ENCODE measurements at regions not wholly inside any gene's neighbourhood (a gene's known extent, or its start where the extent isn't known, plus 50 kb on each side); places are given as distances from the start of the nearest gene placed in this dataset.

DNA sequence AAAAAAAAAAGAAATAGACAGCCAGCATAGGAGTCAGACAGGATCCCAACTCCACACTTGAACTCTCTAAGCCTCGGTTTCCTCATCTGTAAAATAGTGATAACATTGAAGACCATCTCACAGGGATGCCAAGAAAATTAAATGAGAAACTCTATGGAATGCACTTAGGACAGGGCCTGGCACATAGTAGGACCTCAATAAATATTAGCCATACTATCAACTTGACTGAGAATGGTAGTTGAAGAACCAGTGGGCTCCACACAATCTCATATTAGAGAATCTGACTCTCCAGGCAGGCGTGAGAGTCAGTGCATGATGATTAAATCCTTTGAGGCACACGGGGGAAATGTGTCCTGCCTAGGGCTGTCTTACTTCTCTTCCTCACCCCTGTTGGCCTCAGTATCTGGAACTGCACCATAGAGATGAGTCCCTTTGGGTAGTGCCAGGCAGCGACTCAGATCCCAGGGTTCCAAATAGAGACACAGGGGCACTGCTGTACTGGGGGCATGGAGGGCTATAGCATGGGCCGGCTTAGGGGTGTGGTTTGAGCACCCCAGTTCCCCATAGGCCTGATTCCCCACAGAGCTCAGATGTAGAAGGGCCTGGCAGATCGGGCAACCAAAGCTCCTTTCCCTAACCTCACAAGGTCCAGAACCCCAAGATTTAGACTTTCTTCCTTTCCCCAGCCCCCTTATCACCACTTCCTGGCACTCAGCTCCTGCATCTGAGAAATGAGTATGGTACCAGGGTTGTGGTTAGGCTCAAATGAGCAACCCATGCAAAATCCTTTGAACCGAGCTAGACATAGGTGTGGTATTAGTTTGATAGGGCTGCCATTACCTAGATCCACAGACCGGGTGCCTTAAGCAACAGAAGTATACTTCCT lies 51.3 kb upstream of the CAB39 start:
- TF ChIP-seq, protein P1, sequence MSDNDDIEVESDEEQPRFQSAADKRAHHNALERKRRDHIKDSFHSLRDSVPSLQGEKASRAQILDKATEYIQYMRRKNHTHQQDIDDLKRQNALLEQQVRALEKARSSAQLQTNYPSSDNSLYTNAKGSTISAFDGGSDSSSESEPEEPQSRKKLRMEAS (IDR thresholded peaks at IDR 0.05): no peak
- no peak for TF ChIP-seq FOXM1 (IDR thresholded peaks at IDR 0.05; ENCODE audit: borderline replicate concordance, low read depth)
- TF ChIP-seq EGR1 (IDR thresholded peaks at IDR 0.05): no peak
- no peak for TF ChIP-seq EP300 (IDR thresholded peaks at IDR 0.05; ENCODE audit: borderline replicate concordance)
- TF ChIP-seq, protein P2, sequence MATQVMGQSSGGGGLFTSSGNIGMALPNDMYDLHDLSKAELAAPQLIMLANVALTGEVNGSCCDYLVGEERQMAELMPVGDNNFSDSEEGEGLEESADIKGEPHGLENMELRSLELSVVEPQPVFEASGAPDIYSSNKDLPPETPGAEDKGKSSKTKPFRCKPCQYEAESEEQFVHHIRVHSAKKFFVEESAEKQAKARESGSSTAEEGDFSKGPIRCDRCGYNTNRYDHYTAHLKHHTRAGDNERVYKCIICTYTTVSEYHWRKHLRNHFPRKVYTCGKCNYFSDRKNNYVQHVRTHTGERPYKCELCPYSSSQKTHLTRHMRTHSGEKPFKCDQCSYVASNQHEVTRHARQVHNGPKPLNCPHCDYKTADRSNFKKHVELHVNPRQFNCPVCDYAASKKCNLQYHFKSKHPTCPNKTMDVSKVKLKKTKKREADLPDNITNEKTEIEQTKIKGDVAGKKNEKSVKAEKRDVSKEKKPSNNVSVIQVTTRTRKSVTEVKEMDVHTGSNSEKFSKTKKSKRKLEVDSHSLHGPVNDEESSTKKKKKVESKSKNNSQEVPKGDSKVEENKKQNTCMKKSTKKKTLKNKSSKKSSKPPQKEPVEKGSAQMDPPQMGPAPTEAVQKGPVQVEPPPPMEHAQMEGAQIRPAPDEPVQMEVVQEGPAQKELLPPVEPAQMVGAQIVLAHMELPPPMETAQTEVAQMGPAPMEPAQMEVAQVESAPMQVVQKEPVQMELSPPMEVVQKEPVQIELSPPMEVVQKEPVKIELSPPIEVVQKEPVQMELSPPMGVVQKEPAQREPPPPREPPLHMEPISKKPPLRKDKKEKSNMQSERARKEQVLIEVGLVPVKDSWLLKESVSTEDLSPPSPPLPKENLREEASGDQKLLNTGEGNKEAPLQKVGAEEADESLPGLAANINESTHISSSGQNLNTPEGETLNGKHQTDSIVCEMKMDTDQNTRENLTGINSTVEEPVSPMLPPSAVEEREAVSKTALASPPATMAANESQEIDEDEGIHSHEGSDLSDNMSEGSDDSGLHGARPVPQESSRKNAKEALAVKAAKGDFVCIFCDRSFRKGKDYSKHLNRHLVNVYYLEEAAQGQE (IDR thresholded peaks at IDR 0.05; ENCODE audit: low read depth): no peak
- no peak for TF ChIP-seq NFIC (IDR thresholded peaks at IDR 0.05)
- no peak for TF ChIP-seq CEBPB (IDR thresholded peaks at IDR 0.05)
- no peak for TF ChIP-seq TAF1 (IDR thresholded peaks at IDR 0.05; ENCODE audit: low read depth)
- TF ChIP-seq RAD21 (IDR thresholded peaks at IDR 0.05; ENCODE audit: low read depth): no peak
- TF ChIP-seq, protein P3, sequence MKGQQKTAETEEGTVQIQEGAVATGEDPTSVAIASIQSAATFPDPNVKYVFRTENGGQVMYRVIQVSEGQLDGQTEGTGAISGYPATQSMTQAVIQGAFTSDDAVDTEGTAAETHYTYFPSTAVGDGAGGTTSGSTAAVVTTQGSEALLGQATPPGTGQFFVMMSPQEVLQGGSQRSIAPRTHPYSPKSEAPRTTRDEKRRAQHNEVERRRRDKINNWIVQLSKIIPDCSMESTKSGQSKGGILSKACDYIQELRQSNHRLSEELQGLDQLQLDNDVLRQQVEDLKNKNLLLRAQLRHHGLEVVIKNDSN (IDR thresholded peaks at IDR 0.05): no peak
- no peak for TF ChIP-seq TCF12 (IDR thresholded peaks at IDR 0.05; ENCODE audit: low read depth)
- no peak for TF ChIP-seq ZBTB7A (IDR thresholded peaks at IDR 0.05; ENCODE audit: low read depth)
- no peak for TF ChIP-seq TEAD4 (IDR thresholded peaks at IDR 0.05)
- TF ChIP-seq CREB1 (IDR thresholded peaks at IDR 0.05; ENCODE audit: low read depth): no peak
- TF ChIP-seq YY1 (IDR thresholded peaks at IDR 0.05; ENCODE audit: low read depth): no peak

Measured in Ishikawa (cell line).